ENCODE measurements at regions not wholly inside any gene's neighbourhood (a gene's known extent, or its start where the extent isn't known, plus 50 kb on each side); places are given as distances from the start of the nearest gene placed in this dataset.

- Histone ChIP-seq H3K9me3 (ENCODE audit: control insufficient read depth, low read length) (no peaks in the 10 kb centered on the region), H3K9ac (ENCODE audit: low read length) (no peak overlapping the region), H3K4me3 (ENCODE audit: low read length) (no peak overlapping the region), H3K27me3 (replicated peaks; ENCODE audit: control insufficient read depth, insufficient read depth, low read length) (no peaks in the 10 kb centered on the region), H3K36me3 (ENCODE audit: control insufficient read depth, insufficient read depth, low read length, severe bottlenecking) (no peaks in the 10 kb centered on the region), H3K4me1 (ENCODE audit: control insufficient read depth, insufficient read depth, low read length) (no peaks in the 10 kb centered on the region)
- no peak for DNase-seq (ENCODE audit: low read depth)
Observed at GRCh38 chr2:189951791-189952535, 110.6 kb downstream of the MSTN start.

- H3K27me3 ChIP-seq (replicated peaks; ENCODE audit: control insufficient read depth, insufficient read depth, low read length), result no peaks in the 10 kb centered on the region
- no peaks in the 10 kb centered on the region for H3K36me3 ChIP-seq (ENCODE audit: control insufficient read depth, insufficient read depth, low read length, severe bottlenecking)
- H3K9me3 ChIP-seq (ENCODE audit: control insufficient read depth, low read length), result peaks cover 43% of the 10 kb centered on the region
- no peaks in the 10 kb centered on the region for H3K4me1 ChIP-seq (ENCODE audit: control insufficient read depth, insufficient read depth, low read length)
- H3K9ac ChIP-seq (ENCODE audit: low read length), result no peak overlapping the region
- H3K4me3 ChIP-seq (ENCODE audit: low read length), result no peak overlapping the region
- no peak for DNase-seq (ENCODE audit: low read depth)
Observed at GRCh38 chr2:189943009-189943408, 119.5 kb downstream of the MSTN start.

- Histone ChIP-seq H3K27me3 (replicated peaks; ENCODE audit: control insufficient read depth, insufficient read depth, low read length) (no peaks in the 10 kb centered on the region), H3K4me1 (ENCODE audit: control insufficient read depth, insufficient read depth, low read length) (no peaks in the 10 kb centered on the region), H3K36me3 (ENCODE audit: control insufficient read depth, insufficient read depth, low read length, severe bottlenecking) (no peaks in the 10 kb centered on the region), H3K9ac (ENCODE audit: low read length) (no peak overlapping the region), H3K4me3 (ENCODE audit: low read length) (no peak overlapping the region), H3K9me3 (ENCODE audit: control insufficient read depth, low read length) (peaks cover 43% of the 10 kb centered on the region)
- DNase-seq (ENCODE audit: low read depth), result no peak
Observed at GRCh38 chr2:189940913-189941312, 121.6 kb downstream of the MSTN start.

GRCh38 chr2:189937691-189938090 lies 124.8 kb downstream of the MSTN start:
- H3K9me3 ChIP-seq (ENCODE audit: control insufficient read depth, low read length), result peaks cover 25% of the 10 kb centered on the region
- H3K36me3 ChIP-seq (ENCODE audit: control insufficient read depth, insufficient read depth, low read length, severe bottlenecking), result no peaks in the 10 kb centered on the region
- H3K4me3 ChIP-seq (ENCODE audit: low read length), result no peak overlapping the region
- H3K9ac ChIP-seq (ENCODE audit: low read length), result no peak overlapping the region
- DNase-seq (ENCODE audit: low read depth), result no peak
- H3K4me1 ChIP-seq (ENCODE audit: control insufficient read depth, insufficient read depth, low read length), result peaks cover 5% of the 10 kb centered on the region
- no peaks in the 10 kb centered on the region for H3K27me3 ChIP-seq (replicated peaks; ENCODE audit: control insufficient read depth, insufficient read depth, low read length)

GRCh38 chr2:189933911-189934399 lies 128.6 kb downstream of the MSTN start:
- H3K9ac ChIP-seq (ENCODE audit: low read length), result no peak overlapping the region
- no peaks in the 10 kb centered on the region for H3K9me3 ChIP-seq (ENCODE audit: control insufficient read depth, low read length)
- H3K36me3 ChIP-seq (ENCODE audit: control insufficient read depth, insufficient read depth, low read length, severe bottlenecking), result no peaks in the 10 kb centered on the region
- H3K4me1 ChIP-seq (ENCODE audit: control insufficient read depth, insufficient read depth, low read length), result peaks cover 5% of the 10 kb centered on the region
- no peaks in the 10 kb centered on the region for H3K27me3 ChIP-seq (replicated peaks; ENCODE audit: control insufficient read depth, insufficient read depth, low read length)
- H3K4me3 ChIP-seq (ENCODE audit: low read length), result no peak overlapping the region
- peak; percentile 81 for DNase-seq (ENCODE audit: low read depth)

- Histone ChIP-seq H3K4me3 (ENCODE audit: low read length) (no peak overlapping the region), H3K4me1 (ENCODE audit: control insufficient read depth, insufficient read depth, low read length) (peaks cover 5% of the 10 kb centered on the region), H3K36me3 (ENCODE audit: control insufficient read depth, insufficient read depth, low read length, severe bottlenecking) (no peaks in the 10 kb centered on the region), H3K27me3 (replicated peaks; ENCODE audit: control insufficient read depth, insufficient read depth, low read length) (no peaks in the 10 kb centered on the region), H3K9me3 (ENCODE audit: control insufficient read depth, low read length) (no peaks in the 10 kb centered on the region), H3K9ac (ENCODE audit: low read length) (no peak overlapping the region)
- DNase-seq (ENCODE audit: low read depth), result no peak
Observed at GRCh38 chr2:189933041-189933440, 129.5 kb downstream of the MSTN start.

- Histone ChIP-seq H3K27me3 (replicated peaks; ENCODE audit: control insufficient read depth, insufficient read depth, low read length) (no peaks in the 10 kb centered on the region), H3K36me3 (ENCODE audit: control insufficient read depth, insufficient read depth, low read length, severe bottlenecking) (no peaks in the 10 kb centered on the region), H3K4me3 (ENCODE audit: low read length) (no peak overlapping the region), H3K9ac (ENCODE audit: low read length) (no peak overlapping the region), H3K9me3 (ENCODE audit: control insufficient read depth, low read length) (no peaks in the 10 kb centered on the region), H3K4me1 (ENCODE audit: control insufficient read depth, insufficient read depth, low read length) (peaks cover 4% of the 10 kb centered on the region)
- peak; percentile 63 for DNase-seq (ENCODE audit: low read depth)
Observed at GRCh38 chr2:189927823-189928222, 134.7 kb downstream of the MSTN start.

Data from adipocyte (in vitro differentiated cells).